Fibroblast of lung (primary cell): ENCODE measurements at regions not wholly inside any gene's neighbourhood (a gene's known extent, or its start where the extent isn't known, plus 50 kb on each side); places are given as distances from the start of the nearest gene placed in this dataset.

ENCODE experiments used
- DNase-seq, 2 donors: peaks; one replicate each; pipeline versions ENCODE4 v3.0.0 to v3.0.0-alpha.2; 2010; ENCODE audit warnings: low read depth in 2 of 2
- H2AFZ ChIP-seq: 2 replicates; pipeline ENCODE4 v1.5.1; 2012; ENCODE audit warnings: low read length, control low read depth, inconsistent platforms
- H3K27ac ChIP-seq: 2 replicates; pipeline ENCODE4 v1.5.1; 2011; ENCODE audit warnings: low read length, control low read depth; ENCODE audit not compliant: insufficient read depth
- H3K27me3 ChIP-seq: 2 replicates; pipeline ENCODE4 v1.5.1; 2011; ENCODE audit warnings: mild to moderate bottlenecking, low read length; ENCODE audit not compliant: control insufficient read depth, insufficient read depth
- H3K36me3 ChIP-seq: 2 replicates; pipeline ENCODE4 v1.5.1; 2011; ENCODE audit warnings: low read length; ENCODE audit not compliant: control insufficient read depth, insufficient read depth
- H3K4me1 ChIP-seq: 2 replicates; pipeline ENCODE4 v1.5.1; 2011; ENCODE audit warnings: low read length; ENCODE audit not compliant: control insufficient read depth, insufficient read depth; ENCODE audit errors: extremely low read depth
- H3K4me2 ChIP-seq: 2 replicates; pipeline ENCODE4 v1.5.1; 2011; ENCODE audit warnings: low read length, control low read depth; ENCODE audit not compliant: insufficient read depth; ENCODE audit errors: extremely low read depth
- H3K4me3 ChIP-seq, 4 experiments: fragments of 200-600 bp in 1 of 4; sonication (generic) in 1 of 4; replicated peaks in 1 of 4; 2 replicates each; pipeline ENCODE4 v1.5.1; 2011 to 2016; ENCODE audit warnings: low read length in 4 of 4, low read depth in 3 of 4, mild to moderate bottlenecking in 3 of 4, control low read depth in 2 of 4, inconsistent platforms in 1 of 4, mixed read lengths in 1 of 4; ENCODE audit not compliant: insufficient read depth in 1 of 4; ENCODE audit errors: control extremely low read depth in 1 of 4
- H3K79me2 ChIP-seq: 2 replicates; pipeline ENCODE4 v1.5.1; 2012; ENCODE audit warnings: mild to moderate bottlenecking, low read length, inconsistent platforms; ENCODE audit not compliant: control insufficient read depth, insufficient read depth
- H3K9ac ChIP-seq: 2 replicates; pipeline ENCODE4 v1.5.1; 2011; ENCODE audit warnings: mild to moderate bottlenecking, low read length, control low read depth; ENCODE audit not compliant: insufficient read depth
- H3K9me3 ChIP-seq: 2 replicates; pipeline ENCODE4 v1.5.1; 2012; ENCODE audit warnings: low read depth, low read length; ENCODE audit not compliant: control insufficient read depth, insufficient read depth
- H4K20me1 ChIP-seq: 2 replicates; pipeline ENCODE4 v1.5.1; 2011; ENCODE audit warnings: low read length; ENCODE audit not compliant: control insufficient read depth, insufficient read depth; ENCODE audit errors: extremely low read depth
- EZH2 ChIP-seq: IDR thresholded peaks from 2 replicates; pipeline ENCODE4 v1.5.1; 2012; ENCODE audit warnings: low read length, control low read depth, mild to moderate bottlenecking; ENCODE audit errors: missing control alignments
- TF ChIP-seq, protein P1 (sequence below), 2 donors: IDR thresholded peaks in 1 of 2; conservative IDR thresholded peaks in 1 of 2; 1 replicate in 1 of 2; 2 replicates in 1 of 2; pipeline ENCODE4 v1.5.1; 2011 to 2012; ENCODE audit warnings: low read length in 2 of 2, control low read depth in 1 of 2, inconsistent platforms in 1 of 2, low read depth in 1 of 2, mild to moderate bottlenecking in 1 of 2

GRCh38 chr2:215705771-215706361, 270.0 kb upstream of the FN1 start:
- TF ChIP-seq EZH2 = no peak
- TF ChIP-seq, protein P1, sequence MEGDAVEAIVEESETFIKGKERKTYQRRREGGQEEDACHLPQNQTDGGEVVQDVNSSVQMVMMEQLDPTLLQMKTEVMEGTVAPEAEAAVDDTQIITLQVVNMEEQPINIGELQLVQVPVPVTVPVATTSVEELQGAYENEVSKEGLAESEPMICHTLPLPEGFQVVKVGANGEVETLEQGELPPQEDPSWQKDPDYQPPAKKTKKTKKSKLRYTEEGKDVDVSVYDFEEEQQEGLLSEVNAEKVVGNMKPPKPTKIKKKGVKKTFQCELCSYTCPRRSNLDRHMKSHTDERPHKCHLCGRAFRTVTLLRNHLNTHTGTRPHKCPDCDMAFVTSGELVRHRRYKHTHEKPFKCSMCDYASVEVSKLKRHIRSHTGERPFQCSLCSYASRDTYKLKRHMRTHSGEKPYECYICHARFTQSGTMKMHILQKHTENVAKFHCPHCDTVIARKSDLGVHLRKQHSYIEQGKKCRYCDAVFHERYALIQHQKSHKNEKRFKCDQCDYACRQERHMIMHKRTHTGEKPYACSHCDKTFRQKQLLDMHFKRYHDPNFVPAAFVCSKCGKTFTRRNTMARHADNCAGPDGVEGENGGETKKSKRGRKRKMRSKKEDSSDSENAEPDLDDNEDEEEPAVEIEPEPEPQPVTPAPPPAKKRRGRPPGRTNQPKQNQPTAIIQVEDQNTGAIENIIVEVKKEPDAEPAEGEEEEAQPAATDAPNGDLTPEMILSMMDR (conservative IDR thresholded peaks at IDR 0.05 in 1 of 2, IDR thresholded peaks at IDR 0.05 in 1 of 2; ENCODE audit: low read depth in 1 of 2, low read length in 2 of 2) = no peak
- H3K27ac ChIP-seq = peak overlapping the region; percentile 6
- peaks cover 6% of the 10 kb centered on the region for H3K4me1 ChIP-seq
- H3K9ac ChIP-seq = no peak overlapping the region
- H3K4me3 ChIP-seq = no peak overlapping the region
- no peaks in the 10 kb centered on the region for H3K79me2 ChIP-seq
- H3K9me3 ChIP-seq = no peaks in the 10 kb centered on the region
- no peak overlapping the region for H2AFZ ChIP-seq
- peak overlapping the region; percentile 40 for H3K4me2 ChIP-seq
- peak; percentile 65 to 75 for DNase-seq
- no peaks in the 10 kb centered on the region for H3K36me3 ChIP-seq
- no peaks in the 10 kb centered on the region for H4K20me1 ChIP-seq
- H3K27me3 ChIP-seq = no peaks in the 10 kb centered on the region

DNA sequence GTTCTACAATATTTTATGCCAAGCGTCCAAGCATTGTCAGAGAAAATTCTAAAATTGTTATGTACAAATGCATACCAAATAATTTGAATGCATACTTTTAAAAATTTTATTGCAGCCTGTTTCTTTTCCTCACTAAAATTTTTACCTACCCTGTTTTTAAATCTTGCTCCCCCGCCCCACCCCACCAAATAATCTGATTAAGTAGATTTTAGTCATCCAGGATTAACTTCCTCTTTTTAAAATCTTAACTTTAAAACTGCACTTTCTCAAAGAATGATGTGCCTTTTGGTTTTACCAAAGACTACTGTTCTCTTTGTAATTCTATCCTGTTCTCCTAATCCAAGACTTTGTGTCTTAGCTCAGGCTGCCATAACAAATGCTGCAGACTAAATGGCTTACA, 269.4 kb upstream of the FN1 start:
- Histone ChIP-seq H3K4me3 (no peak overlapping the region), H3K79me2 (no peaks in the 10 kb centered on the region), H4K20me1 (no peaks in the 10 kb centered on the region), H2AFZ (no peak overlapping the region), H3K4me2 (peak overlapping the region; percentile 4), H3K36me3 (no peaks in the 10 kb centered on the region), H3K4me1 (peaks cover 11% of the 10 kb centered on the region), H3K9ac (no peak overlapping the region), H3K27ac (no peak overlapping the region), H3K9me3 (no peaks in the 10 kb centered on the region), H3K27me3 (no peaks in the 10 kb centered on the region)
- TF ChIP-seq, protein P1 (conservative IDR thresholded peaks at IDR 0.05 in 1 of 2, IDR thresholded peaks at IDR 0.05 in 1 of 2; ENCODE audit: low read depth in 1 of 2, low read length in 2 of 2) = no peak
- TF ChIP-seq EZH2 = no peak
- DNase-seq = no peak

DNA sequence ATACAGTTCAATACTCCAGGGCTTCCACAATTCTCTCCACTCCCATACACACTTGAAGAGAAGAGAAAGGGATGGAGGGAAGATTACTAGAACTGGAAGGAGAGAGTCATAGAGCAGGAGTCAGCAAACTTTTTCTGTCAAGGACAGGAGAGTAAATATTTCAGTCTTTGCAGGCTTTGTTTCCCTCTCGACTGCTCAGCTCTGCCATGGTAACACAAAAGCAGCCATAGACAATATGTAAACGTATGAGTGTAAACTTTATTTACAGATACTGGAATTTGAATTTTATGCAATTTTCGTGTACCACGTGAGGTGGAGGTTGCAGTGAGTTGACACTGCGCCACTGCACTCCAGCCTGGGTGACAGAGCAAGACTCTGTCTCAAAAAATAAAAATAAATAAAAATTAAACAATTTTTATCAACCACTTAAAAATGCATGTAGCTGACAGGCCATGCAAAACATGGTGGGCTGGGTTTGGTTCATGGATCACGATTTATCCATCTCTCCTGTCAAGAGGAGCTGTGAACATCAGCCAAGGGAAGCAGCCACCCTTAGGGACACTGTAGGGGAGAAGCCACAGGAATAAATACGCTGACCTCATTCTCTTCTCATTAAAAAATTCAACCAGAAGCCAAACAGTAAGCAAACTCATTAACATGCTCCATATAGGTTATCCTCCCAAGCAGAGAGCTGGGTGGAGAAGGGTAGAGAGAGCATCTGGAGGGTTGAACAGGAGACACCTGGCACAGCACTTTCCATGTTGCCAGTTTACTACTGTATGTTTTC, 266.4 kb upstream of the FN1 start:
- no peak overlapping the region for H2AFZ ChIP-seq
- H4K20me1 ChIP-seq = no peaks in the 10 kb centered on the region
- H3K4me3 ChIP-seq = no peak overlapping the region
- no peak overlapping the region for H3K4me2 ChIP-seq
- no peak for DNase-seq
- H3K9ac ChIP-seq = no peak overlapping the region
- H3K36me3 ChIP-seq = no peaks in the 10 kb centered on the region
- H3K27me3 ChIP-seq = no peaks in the 10 kb centered on the region
- H3K79me2 ChIP-seq = no peaks in the 10 kb centered on the region
- no peak overlapping the region for H3K27ac ChIP-seq
- peaks cover 20% of the 10 kb centered on the region for H3K4me1 ChIP-seq
- H3K9me3 ChIP-seq = no peaks in the 10 kb centered on the region
- TF ChIP-seq, protein P1 (conservative IDR thresholded peaks at IDR 0.05 in 1 of 2, IDR thresholded peaks at IDR 0.05 in 1 of 2; ENCODE audit: low read depth in 1 of 2, low read length in 2 of 2) = no peak
- TF ChIP-seq EZH2 = no peak
